ENCODE measurements at regions not wholly inside any gene's neighbourhood (a gene's known extent, or its start where the extent isn't known, plus 50 kb on each side); places are given as distances from the start of the nearest gene placed in this dataset.
"Not testable (repeated sequence)": the region's sequence is repeated elsewhere in the genome, so short reads cannot be mapped to it uniquely, and the experiment has no call there.

GRCh38 chr5:97575322-97575721, 392.3 kb upstream of the RIOK2 start:
- Histone ChIP-seq H3K9me3 (ENCODE audit: control extremely low read depth in 1 of 3, control insufficient read depth in 2 of 3, insufficient read depth in 1 of 3, low read length in 2 of 3) (peaks cover 0 to 11% (median 7%) of the 10 kb centered on the region in 3 donors), H3K9ac (ENCODE audit: low read length) (no peak overlapping the region), H3K4me1 (ENCODE audit: control insufficient read depth in 2 of 2, insufficient read depth in 2 of 2, low read length in 2 of 2) (no peaks in the 10 kb centered on the region), H3K4me2 (replicated peaks; ENCODE audit: low read depth, low read length, poor library complexity, severe bottlenecking) (no peak overlapping the region), H3K79me2 (ENCODE audit: control insufficient read depth, insufficient read depth, low read length) (no peaks in the 10 kb centered on the region), H2AFZ (ENCODE audit: insufficient read depth, low read depth, low read length, poor library complexity, severe bottlenecking) (no peak overlapping the region), H3K27ac (ENCODE audit: low read length in 2 of 2) (no peak overlapping the region), H3K4me3 (ENCODE audit: control extremely low read depth in 1 of 5, extremely low read depth in 1 of 5, insufficient read depth in 1 of 5, low read depth in 2 of 5, low read length in 4 of 5) (no peak overlapping the region), H3K36me3 (replicated peaks in 1 of 2; ENCODE audit: control extremely low read depth in 1 of 2, control insufficient read depth in 1 of 2, extremely low read depth in 1 of 2, insufficient read depth in 2 of 2, low read length in 1 of 2) (no peaks in the 10 kb centered on the region), H4K20me1 (ENCODE audit: control insufficient read depth, insufficient read depth, low read length, poor library complexity, severe bottlenecking) (no peaks in the 10 kb centered on the region), H3K27me3 (replicated peaks in 1 of 4; ENCODE audit: control extremely low read depth in 1 of 4, control insufficient read depth in 3 of 4, insufficient read depth in 4 of 4, low read length in 3 of 4) (no peaks in the 10 kb centered on the region)
- Mint-ChIP-seq H3K27ac (no peak overlapping the region), H3K27me3 (no peaks in the 10 kb centered on the region), H3K4me1 (no peaks in the 10 kb centered on the region), H3K9me3 (ENCODE audit: insufficient read depth) (peaks cover 8% of the 10 kb centered on the region), H3K4me3 (no peak overlapping the region)
- ChIA-PET POLR2A (no interaction called here), CTCF (interaction anchor here (0.5 kb wide), 1 partner anchor 74 kb away, joined by 3 read pairs; no protein-coding TSS in a partner anchor)
- TF ChIP-seq EZH2 (IDR thresholded peaks at IDR 0.05; ENCODE audit: borderline replicate concordance, insufficient read depth, low read depth, low read length, poor library complexity, severe bottlenecking) = no peak
- TF ChIP-seq CTCF (IDR thresholded peaks at IDR 0.05) = no peak
- ATAC-seq (ENCODE audit: low read depth) = no peak
- intact Hi-C loops (cut with micrococcal nuclease) = no loop called here
- WGBS (ENCODE audit: insufficient coverage) = no CpG with 5 or more reads among the region's 1 CpG
- no peak for DNase-seq

- DNase-seq (no peak), ATAC-seq (ENCODE audit: low read depth) (no peak)
- Histone ChIP-seq H3K9me3 (ENCODE audit: control extremely low read depth in 1 of 3, control insufficient read depth in 2 of 3, insufficient read depth in 1 of 3, low read length in 2 of 3) (peaks cover 0 to 10% (median 0%) of the 10 kb centered on the region in 3 donors), H3K36me3 (replicated peaks in 1 of 2; ENCODE audit: control extremely low read depth in 1 of 2, control insufficient read depth in 1 of 2, extremely low read depth in 1 of 2, insufficient read depth in 2 of 2, low read length in 1 of 2) (no peaks in the 10 kb centered on the region), H3K4me3 (ENCODE audit: control extremely low read depth in 1 of 5, extremely low read depth in 1 of 5, insufficient read depth in 1 of 5, low read depth in 2 of 5, low read length in 4 of 5) (no peak overlapping the region), H4K20me1 (ENCODE audit: control insufficient read depth, insufficient read depth, low read length, poor library complexity, severe bottlenecking) (no peaks in the 10 kb centered on the region), H3K27ac (ENCODE audit: low read length in 2 of 2) (no peak overlapping the region), H3K4me2 (replicated peaks; ENCODE audit: low read depth, low read length, poor library complexity, severe bottlenecking) (no peak overlapping the region), H2AFZ (ENCODE audit: insufficient read depth, low read depth, low read length, poor library complexity, severe bottlenecking) (no peak overlapping the region), H3K9ac (ENCODE audit: low read length) (no peak overlapping the region), H3K27me3 (replicated peaks in 1 of 4; ENCODE audit: control extremely low read depth in 1 of 4, control insufficient read depth in 3 of 4, insufficient read depth in 4 of 4, low read length in 3 of 4) (no peaks in the 10 kb centered on the region), H3K4me1 (ENCODE audit: control insufficient read depth in 2 of 2, insufficient read depth in 2 of 2, low read length in 2 of 2) (no peaks in the 10 kb centered on the region), H3K79me2 (ENCODE audit: control insufficient read depth, insufficient read depth, low read length) (no peaks in the 10 kb centered on the region)
- ChIA-PET CTCF (interaction anchor here (1.4 kb wide), 1 partner anchor 8 kb away, joined by 3 read pairs; no protein-coding TSS in a partner anchor), POLR2A (no interaction called here)
- Mint-ChIP-seq H3K4me3 (no peak overlapping the region), H3K9me3 (ENCODE audit: insufficient read depth) (peaks cover 2% of the 10 kb centered on the region), H3K27me3 (no peaks in the 10 kb centered on the region), H3K27ac (no peak overlapping the region), H3K4me1 (no peaks in the 10 kb centered on the region)
- TF ChIP-seq CTCF (IDR thresholded peaks at IDR 0.05) (no peak), EZH2 (IDR thresholded peaks at IDR 0.05; ENCODE audit: borderline replicate concordance, insufficient read depth, low read depth, low read length, poor library complexity, severe bottlenecking) (no peak)
- intact Hi-C loops (cut with micrococcal nuclease) = no loop called here
- no CpG with 5 or more reads among the region's 2 CpGs for WGBS (ENCODE audit: insufficient coverage)
Observed at GRCh38 chr5:97576956-97577355, 393.9 kb upstream of the RIOK2 start.

GRCh38 chr5:97579977-97580376, 396.9 kb upstream of the RIOK2 start:
- intact Hi-C loops (cut with micrococcal nuclease); H3K27me3 Mint-ChIP-seq; H3K4me3 Mint-ChIP-seq; H3K27ac ChIP-seq (ENCODE audit: low read length in 2 of 2); H3K27me3 ChIP-seq (replicated peaks in 1 of 4; ENCODE audit: control extremely low read depth in 1 of 4, control insufficient read depth in 3 of 4, insufficient read depth in 4 of 4, low read length in 3 of 4); H3K4me1 ChIP-seq (ENCODE audit: control insufficient read depth in 2 of 2, insufficient read depth in 2 of 2, low read length in 2 of 2); POLR2A ChIA-PET; ATAC-seq (ENCODE audit: low read depth); H3K9me3 Mint-ChIP-seq (ENCODE audit: insufficient read depth); H4K20me1 ChIP-seq (ENCODE audit: control insufficient read depth, insufficient read depth, low read length, poor library complexity, severe bottlenecking); H3K4me1 Mint-ChIP-seq; H3K79me2 ChIP-seq (ENCODE audit: control insufficient read depth, insufficient read depth, low read length); CTCF ChIA-PET; H3K4me2 ChIP-seq (replicated peaks; ENCODE audit: low read depth, low read length, poor library complexity, severe bottlenecking); H2AFZ ChIP-seq (ENCODE audit: insufficient read depth, low read depth, low read length, poor library complexity, severe bottlenecking); DNase-seq; H3K36me3 ChIP-seq (replicated peaks in 1 of 2; ENCODE audit: control extremely low read depth in 1 of 2, control insufficient read depth in 1 of 2, extremely low read depth in 1 of 2, insufficient read depth in 2 of 2, low read length in 1 of 2); H3K9ac ChIP-seq (ENCODE audit: low read length); H3K4me3 ChIP-seq (ENCODE audit: control extremely low read depth in 1 of 5, extremely low read depth in 1 of 5, insufficient read depth in 1 of 5, low read depth in 2 of 5, low read length in 4 of 5); H3K27ac Mint-ChIP-seq: not testable (repeated sequence)
- peaks cover 0 to 10% (median 0%) of the 10 kb centered on the region in 3 donors for H3K9me3 ChIP-seq (ENCODE audit: control extremely low read depth in 1 of 3, control insufficient read depth in 2 of 3, insufficient read depth in 1 of 3, low read length in 2 of 3)
- 96% methylated on average over 17 of the region's 29 CpGs for WGBS (ENCODE audit: insufficient coverage)
